ENCODE measurements at regions not wholly inside any gene's neighbourhood (a gene's known extent, or its start where the extent isn't known, plus 50 kb on each side); places are given as distances from the start of the nearest gene placed in this dataset.

DNA sequence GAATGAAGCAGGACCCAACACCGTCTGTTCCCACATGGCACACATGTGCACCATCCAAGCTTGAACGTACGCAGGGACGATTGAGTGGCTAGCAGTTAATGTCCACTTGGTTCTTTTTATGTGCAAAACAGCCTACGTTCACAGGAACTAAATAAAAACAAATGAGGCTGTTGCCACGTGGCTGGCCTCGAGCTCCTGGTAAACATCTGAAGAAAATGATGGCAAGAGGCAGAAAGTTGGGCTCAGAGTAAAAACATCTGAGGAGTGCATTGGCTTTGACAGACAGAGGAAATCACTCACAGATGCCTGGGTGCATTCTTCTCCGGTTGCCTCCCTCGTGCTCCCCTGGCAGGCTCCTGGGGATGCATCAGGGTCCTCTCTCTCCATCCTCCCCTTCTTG lies 177.9 kb downstream of the NRP2 start:
- Histone ChIP-seq H3K36me3 (no peaks in the 10 kb centered on the region), H3K4me1 (peaks cover 0 to 11% (median 0%) of the 10 kb centered on the region in 4 donors), H3K27ac (no peak overlapping the region), H3K4me3 (no peak overlapping the region), H3K9me3 (no peaks in the 10 kb centered on the region), H3K27me3 (no peaks in the 10 kb centered on the region)
- DNase-seq (ENCODE audit: low spot score in 2 of 2) = no peak
- TF ChIP-seq CTCF (IDR thresholded peaks at IDR 0.05) (no peak), POLR2A (IDR thresholded peaks at IDR 0.05) (no peak), EP300 (IDR thresholded peaks at IDR 0.05) (no peak)
- 59 to 62% methylated on average over 9 of the region's 9 CpGs for WGBS, 2 donors

DNA sequence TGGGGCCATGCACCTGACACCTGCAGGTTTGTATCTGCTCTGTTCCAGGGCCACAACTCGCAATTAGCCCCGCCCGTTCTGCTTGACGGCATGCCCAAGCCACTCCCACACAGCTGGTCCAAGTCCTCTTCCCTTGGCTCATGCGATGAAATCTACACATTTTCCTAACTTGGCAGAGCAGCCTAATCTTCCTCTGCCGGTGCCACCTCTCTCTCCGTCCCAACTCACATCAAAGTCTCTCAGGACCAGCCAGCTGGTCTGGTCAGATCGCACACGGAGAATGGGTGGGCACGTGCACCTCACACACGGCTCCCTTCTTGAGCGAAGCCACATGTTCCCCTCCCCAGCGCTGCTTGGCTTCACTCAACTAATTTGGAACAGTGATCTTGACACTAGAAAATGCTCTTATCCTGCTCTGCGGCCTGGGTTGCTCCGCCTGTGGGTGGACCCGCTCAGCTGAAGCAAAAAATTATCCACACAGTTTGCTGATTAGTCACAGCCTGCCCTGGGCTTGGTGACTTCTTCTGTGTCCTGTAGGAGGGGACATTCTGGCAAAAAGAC lies 176.7 kb downstream of the NRP2 start:
- H3K36me3 ChIP-seq = no peaks in the 10 kb centered on the region
- no peak overlapping the region for H3K4me3 ChIP-seq
- H3K27me3 ChIP-seq = no peaks in the 10 kb centered on the region
- peak; percentile 22 to 23 for DNase-seq (ENCODE audit: low spot score in 2 of 2)
- H3K9me3 ChIP-seq = no peaks in the 10 kb centered on the region
- 57 to 70% methylated on average over 16 of the region's 16 CpGs for WGBS, 2 donors
- TF ChIP-seq POLR2A (IDR thresholded peaks at IDR 0.05) (no peak), EP300 (IDR thresholded peaks at IDR 0.05) (peak in 1 of 2 donors; percentile 8)
- H3K4me1 ChIP-seq = peaks cover 0 to 11% (median 0%) of the 10 kb centered on the region in 4 donors
- no peak overlapping the region for H3K27ac ChIP-seq

DNA sequence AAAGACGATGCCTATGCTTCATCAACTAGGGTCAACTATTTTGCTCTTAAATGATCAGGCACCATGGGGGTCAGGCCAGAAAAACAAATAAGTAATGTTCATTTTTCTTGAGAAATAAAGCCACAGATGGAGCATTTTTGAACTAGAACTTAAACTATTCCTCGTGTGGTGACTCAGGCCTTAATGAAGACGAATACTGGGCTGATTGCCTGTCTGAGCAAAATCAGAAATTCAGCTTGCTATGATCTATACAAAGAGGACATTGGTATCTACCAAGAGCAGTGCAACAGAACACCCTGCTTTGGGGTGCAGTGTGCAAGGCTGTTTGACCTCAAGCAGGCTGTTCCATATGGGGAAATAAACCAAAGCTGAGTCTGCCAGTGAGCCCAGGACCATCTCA lies 176.0 kb downstream of the NRP2 start:
- TF ChIP-seq EP300 (IDR thresholded peaks at IDR 0.05) (no peak), CTCF (IDR thresholded peaks at IDR 0.05) (no peak), POLR2A (IDR thresholded peaks at IDR 0.05) (no peak)
- Histone ChIP-seq H3K27ac (no peak overlapping the region), H3K4me3 (no peak overlapping the region)

GRCh38 chr2:205857520-205858237 lies 175.4 kb downstream of the NRP2 start:
- DNase-seq (ENCODE audit: low spot score in 2 of 2) = no peak
- H3K27me3 ChIP-seq = no peaks in the 10 kb centered on the region
- peaks cover 0 to 11% (median 0%) of the 10 kb centered on the region in 4 donors for H3K4me1 ChIP-seq
- H3K9me3 ChIP-seq = peaks cover 0 to 3% (median 0%) of the 10 kb centered on the region in 4 donors
- WGBS, 2 donors = 73 to 82% methylated on average over 13 of the region's 13 CpGs
- TF ChIP-seq POLR2A (IDR thresholded peaks at IDR 0.05) (no peak), EP300 (IDR thresholded peaks at IDR 0.05) (no peak), CTCF (IDR thresholded peaks at IDR 0.05) (no peak)
- H3K36me3 ChIP-seq = no peaks in the 10 kb centered on the region
- no peak overlapping the region for H3K27ac ChIP-seq
- H3K4me3 ChIP-seq = no peak overlapping the region

More for the DNA sequence above, 176.0 kb downstream of the NRP2 start:
- 64 to 65% methylated on average over 3 of the region's 3 CpGs for WGBS, 2 donors
- peaks cover 0 to 11% (median 0%) of the 10 kb centered on the region in 4 donors for H3K4me1 ChIP-seq
- peaks cover 0 to 3% (median 0%) of the 10 kb centered on the region in 4 donors for H3K9me3 ChIP-seq
- DNase-seq (ENCODE audit: low spot score in 2 of 2) = no peak
- no peaks in the 10 kb centered on the region for H3K36me3 ChIP-seq
- no peaks in the 10 kb centered on the region for H3K27me3 ChIP-seq

DNA sequence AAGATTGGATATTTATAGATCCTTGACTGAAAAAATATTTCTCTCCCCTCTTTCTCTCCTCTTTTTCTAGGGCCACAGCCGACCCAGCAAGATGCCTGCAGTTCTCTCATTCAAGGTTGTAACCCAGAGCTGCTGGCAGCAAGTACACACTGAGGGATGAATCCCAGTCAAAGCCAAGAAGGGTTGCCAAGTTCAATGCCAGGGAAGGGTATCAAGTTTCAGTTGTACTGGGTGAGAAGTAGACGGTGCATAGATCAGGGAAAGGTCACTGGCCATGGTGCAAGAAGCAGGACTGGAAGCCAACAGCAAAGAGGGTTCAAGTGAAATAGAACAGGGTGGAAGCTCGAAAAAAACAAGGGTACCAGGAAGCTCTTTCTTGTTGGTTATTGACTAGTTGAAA lies 170.2 kb downstream of the NRP2 start:
- Histone ChIP-seq H3K4me3 (no peak overlapping the region), H3K27me3 (no peaks in the 10 kb centered on the region), H3K9me3 (peaks cover 0 to 3% (median 0%) of the 10 kb centered on the region in 4 donors), H3K27ac (no peak overlapping the region), H3K36me3 (no peaks in the 10 kb centered on the region), H3K4me1 (no peaks in the 10 kb centered on the region)
- no peak for TF ChIP-seq EP300 (IDR thresholded peaks at IDR 0.05)
- TF ChIP-seq CTCF (IDR thresholded peaks at IDR 0.05) = no peak
- TF ChIP-seq POLR2A (IDR thresholded peaks at IDR 0.05) = no peak
- WGBS, 2 donors = 52 to 60% methylated on average over 3 of the region's 3 CpGs
- no peak for DNase-seq (ENCODE audit: low spot score in 2 of 2)

All from tibial nerve (tissue), 4 donors.